C4-2B (cell line): ENCODE measurements at regions not wholly inside any gene's neighbourhood (a gene's known extent, or its start where the extent isn't known, plus 50 kb on each side); places are given as distances from the start of the nearest gene placed in this dataset.

Experiments used
- CTCF ChIP-seq: fragments of 450-650 bp; conservative IDR thresholded peaks from 2 replicates; pipeline ENCODE4 v1.5.1; 2017; ENCODE audit warnings: mild to moderate bottlenecking
- ZFX ChIP-seq: fragments of 450-650 bp; IDR thresholded peaks from 2 replicates; pipeline ENCODE4 v1.6.1; 2017

DNA sequence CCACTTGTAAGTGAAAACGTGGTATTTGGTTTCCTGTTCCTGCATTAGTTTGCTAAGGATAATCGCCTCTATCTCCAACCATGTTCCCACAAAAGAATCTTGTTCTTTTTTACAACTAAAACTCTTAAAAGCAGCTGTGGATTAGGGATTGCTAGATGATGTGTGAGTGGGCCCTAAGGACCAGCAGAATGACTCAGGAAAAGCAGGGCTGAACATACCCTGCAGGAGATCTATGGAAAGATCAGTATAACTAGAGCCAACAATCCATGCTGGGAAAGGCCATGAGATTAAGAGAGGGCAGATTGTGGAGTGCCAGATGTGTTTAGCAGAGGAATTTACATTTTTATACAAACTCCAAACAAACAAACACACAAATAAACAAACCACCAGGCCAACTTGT, 128.4 kb upstream of the TMEM164 start:
- TF ChIP-seq CTCF: no peak
- no peak for TF ChIP-seq ZFX
